PFSK-1 (cell line): ENCODE measurements at regions not wholly inside any gene's neighbourhood (a gene's known extent, or its start where the extent isn't known, plus 50 kb on each side); places are given as distances from the start of the nearest gene placed in this dataset.

Experiments
- TAF1 ChIP-seq: IDR thresholded peaks from 2 replicates; pipeline ENCODE4 v1.6.1; 2012; ENCODE audit warnings: low read length, control low read depth, borderline replicate concordance; ENCODE audit not compliant: insufficient read depth
- TF ChIP-seq, protein P1 (sequence below), 2 experiments: IDR thresholded peaks; 2 replicates each; pipeline versions ENCODE4 v1.6.1 to v1.8.0; 2011 to 2012; ENCODE audit warnings: low read depth in 2 of 2, low read length in 2 of 2, control low read depth in 1 of 2, inconsistent platforms in 1 of 2, mild to moderate bottlenecking in 1 of 2, moderate library complexity in 1 of 2; ENCODE audit not compliant: insufficient read depth in 1 of 2

DNA sequence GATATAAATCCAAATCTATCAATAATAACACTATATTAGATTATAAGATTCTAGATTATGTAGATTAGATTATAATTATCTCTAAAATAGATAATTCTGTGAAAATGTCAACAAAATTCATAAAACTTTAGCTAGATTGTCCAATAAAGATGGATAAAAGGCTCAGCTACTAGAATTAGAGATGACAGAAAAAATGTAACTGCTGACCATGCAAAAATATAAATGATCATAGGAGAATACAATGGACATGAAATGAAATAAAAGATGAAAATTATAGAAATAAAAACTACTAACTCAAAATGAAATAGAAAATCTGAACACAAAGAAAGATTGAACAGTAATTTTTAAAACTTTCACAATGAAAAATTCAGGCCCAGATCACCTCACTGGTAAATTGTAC, 1332.1 kb upstream of the CELF2 start:
- TF ChIP-seq TAF1: no peak
- TF ChIP-seq, protein P1, sequence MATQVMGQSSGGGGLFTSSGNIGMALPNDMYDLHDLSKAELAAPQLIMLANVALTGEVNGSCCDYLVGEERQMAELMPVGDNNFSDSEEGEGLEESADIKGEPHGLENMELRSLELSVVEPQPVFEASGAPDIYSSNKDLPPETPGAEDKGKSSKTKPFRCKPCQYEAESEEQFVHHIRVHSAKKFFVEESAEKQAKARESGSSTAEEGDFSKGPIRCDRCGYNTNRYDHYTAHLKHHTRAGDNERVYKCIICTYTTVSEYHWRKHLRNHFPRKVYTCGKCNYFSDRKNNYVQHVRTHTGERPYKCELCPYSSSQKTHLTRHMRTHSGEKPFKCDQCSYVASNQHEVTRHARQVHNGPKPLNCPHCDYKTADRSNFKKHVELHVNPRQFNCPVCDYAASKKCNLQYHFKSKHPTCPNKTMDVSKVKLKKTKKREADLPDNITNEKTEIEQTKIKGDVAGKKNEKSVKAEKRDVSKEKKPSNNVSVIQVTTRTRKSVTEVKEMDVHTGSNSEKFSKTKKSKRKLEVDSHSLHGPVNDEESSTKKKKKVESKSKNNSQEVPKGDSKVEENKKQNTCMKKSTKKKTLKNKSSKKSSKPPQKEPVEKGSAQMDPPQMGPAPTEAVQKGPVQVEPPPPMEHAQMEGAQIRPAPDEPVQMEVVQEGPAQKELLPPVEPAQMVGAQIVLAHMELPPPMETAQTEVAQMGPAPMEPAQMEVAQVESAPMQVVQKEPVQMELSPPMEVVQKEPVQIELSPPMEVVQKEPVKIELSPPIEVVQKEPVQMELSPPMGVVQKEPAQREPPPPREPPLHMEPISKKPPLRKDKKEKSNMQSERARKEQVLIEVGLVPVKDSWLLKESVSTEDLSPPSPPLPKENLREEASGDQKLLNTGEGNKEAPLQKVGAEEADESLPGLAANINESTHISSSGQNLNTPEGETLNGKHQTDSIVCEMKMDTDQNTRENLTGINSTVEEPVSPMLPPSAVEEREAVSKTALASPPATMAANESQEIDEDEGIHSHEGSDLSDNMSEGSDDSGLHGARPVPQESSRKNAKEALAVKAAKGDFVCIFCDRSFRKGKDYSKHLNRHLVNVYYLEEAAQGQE (IDR thresholded peaks at IDR 0.05; ENCODE audit: insufficient read depth in 1 of 2, low read depth in 2 of 2, low read length in 2 of 2): no peak
